TTC549 (cell line): ENCODE measurements at regions not wholly inside any gene's neighbourhood (a gene's known extent, or its start where the extent isn't known, plus 50 kb on each side); places are given as distances from the start of the nearest gene placed in this dataset.
"Not testable (repeated sequence)": the region's sequence is repeated elsewhere in the genome, so short reads cannot be mapped to it uniquely, and the experiment has no call there.

ENCODE experiments used
- FAIRE-seq: peaks from 2 replicates; lab custom pipeline; 2012; peaks lifted over from hg19 to GRCh38; lab: Jason Lieb, UNC

DNA sequence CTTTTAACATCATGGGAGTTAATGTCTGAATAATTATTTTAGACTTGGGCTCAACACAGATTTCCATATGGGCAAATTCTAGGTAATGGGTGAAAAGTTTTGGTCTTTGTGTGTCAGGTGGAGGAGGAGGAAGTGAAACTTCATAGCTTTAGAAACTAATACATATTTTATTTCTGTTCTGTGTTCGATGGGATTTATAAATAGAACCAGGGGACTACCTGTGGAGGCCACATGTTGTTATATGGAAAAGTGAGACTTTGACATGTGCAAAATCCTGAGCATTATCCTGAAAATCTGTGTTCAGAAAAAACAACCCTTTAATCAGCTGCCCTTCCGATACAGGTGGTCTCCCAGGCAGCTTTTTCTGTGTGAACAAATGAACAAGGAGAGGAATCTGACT, 209.5 kb downstream of the SOX2 start:
- FAIRE-seq, result no peak

DNA sequence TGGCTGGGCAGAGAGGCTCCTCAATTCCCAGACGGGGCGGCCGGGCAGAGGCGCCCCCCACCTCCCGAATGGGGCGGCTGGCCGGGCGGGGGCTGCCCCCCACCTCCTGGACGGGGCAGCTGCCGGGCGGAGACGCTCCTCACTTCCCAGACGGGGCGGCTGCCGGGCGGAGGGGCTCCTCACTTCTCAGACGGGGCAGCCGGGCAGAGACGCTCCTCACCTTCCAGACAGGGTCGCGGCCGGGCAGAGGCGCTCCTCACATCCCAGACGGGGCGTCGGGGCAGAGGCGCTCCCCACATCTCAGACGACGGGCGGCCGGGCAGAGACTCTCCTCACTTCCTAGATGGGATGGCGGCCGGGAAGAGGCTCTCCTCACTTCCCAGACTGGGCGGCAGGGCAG, 214.1 kb downstream of the SOX2 start:
- not testable (repeated sequence) for FAIRE-seq

DNA sequence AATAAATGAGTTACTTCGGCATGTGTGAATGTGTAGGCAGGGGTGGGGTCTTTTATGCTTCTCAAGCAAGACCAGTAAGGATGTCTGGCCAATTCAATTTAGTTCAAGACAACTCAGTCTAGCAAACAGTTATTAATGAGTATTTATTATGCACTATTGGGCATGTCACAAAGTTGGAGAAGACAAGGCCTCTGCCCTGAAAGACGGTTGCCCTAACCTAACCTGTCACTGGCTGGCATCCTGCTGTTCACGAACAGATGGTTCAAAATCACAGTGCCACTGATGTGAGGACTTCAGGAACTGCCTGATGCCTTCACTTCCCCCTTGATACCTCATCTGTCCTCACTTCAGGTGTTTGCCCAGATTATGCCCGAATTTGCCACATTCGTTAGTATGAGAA, 217.8 kb downstream of the SOX2 start:
- FAIRE-seq, result no peak

DNA sequence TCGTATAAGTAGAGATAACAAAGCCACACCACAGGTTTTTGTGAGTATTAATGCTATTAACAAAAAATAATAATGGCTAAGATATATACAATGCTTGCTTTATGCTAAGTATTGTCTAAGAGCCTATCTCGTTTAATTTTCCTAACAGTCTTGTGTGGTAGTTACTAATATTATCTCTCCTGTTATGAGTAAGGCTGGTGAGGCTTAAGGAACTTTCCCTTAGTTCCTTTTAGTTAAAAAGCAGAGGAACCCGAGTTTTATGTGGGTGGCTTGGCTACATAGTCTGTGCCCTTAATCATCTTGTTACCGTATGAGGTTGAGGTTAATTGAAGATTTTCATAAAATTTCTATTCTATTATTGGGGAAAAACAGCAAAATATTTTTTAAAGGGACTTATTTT, 218.4 kb downstream of the SOX2 start:
- no peak for FAIRE-seq

DNA sequence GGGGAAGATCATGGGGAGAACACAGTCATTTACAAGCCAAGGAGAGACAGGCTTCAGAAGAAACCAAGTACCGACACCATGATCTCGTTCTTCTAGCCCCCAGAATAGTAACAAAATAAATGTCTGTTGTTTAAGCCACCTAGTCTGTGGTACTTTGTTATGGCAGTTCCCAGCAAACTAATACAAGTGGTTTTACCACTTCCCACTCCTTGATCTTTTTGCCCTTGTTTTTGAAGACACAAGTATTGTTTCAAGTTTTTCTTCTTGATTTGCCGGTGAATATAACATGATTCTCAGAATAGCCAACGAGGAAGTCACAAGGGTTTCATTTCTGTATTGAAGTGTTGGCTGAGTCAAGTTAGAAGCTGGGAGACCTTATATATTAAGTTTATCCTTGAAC, 220.3 kb downstream of the SOX2 start:
- no peak for FAIRE-seq

DNA sequence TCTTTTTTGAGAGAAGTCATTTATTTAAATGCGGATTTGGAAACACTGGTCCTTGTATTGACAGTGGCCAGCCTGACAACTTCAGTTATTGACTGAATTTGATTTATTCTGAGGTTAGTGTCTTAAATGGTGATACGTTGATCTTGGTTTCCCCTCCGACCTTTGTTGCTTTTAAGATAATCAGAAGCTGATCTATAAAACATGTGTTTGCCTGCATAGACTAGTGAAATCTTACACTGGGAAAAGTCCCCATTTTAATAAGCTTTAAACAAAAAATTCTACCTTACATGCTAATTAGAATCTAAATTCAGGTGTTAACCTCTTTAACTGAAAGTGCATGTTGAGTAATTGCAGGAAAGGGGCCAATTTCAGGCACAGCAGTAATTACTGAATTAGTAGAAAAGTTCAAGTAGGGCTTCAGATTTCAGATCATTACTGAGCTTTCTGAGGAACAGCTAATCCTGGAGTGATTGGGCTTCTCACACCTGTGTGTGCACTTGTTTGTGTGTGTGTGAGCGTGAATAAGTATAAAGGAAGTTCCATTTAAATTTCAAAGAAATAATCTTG, 221.4 kb downstream of the SOX2 start:
- no peak for FAIRE-seq

DNA sequence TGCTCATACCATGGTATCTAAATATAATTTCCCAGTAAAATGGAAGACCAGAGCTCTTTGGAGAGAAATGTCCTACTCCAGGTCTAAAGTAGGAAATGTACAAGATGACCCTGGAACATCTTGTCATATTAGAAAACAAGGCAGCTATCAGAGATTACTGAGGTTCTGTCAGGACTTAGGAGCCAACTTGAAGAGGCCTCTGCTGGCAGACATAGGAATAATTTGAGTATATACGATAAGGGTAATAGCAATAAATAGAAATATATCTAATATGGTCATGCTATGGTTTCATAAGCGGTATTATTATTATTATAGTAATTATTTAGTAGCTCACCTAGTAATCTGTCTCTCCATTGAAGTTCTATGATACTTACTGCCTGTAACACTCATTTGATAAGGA, 224.2 kb downstream of the SOX2 start:
- FAIRE-seq, result no peak

DNA sequence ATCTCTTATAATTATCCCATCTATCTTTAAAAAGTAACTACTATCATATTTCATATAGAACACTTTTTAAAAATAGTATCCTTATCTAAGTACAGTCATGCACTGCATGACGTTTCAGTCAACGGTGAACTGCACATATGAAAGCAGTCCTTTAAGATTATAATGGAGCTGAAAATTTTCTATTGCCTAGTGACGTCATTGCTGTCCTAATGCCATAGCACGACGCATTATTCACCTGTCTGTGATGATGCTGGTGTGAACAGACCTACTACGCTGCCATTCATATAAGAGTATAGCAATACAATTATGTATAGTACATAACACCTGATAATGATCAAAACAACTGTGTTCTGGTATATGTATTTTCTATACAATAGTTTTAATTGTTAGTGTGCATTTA, 225.0 kb downstream of the SOX2 start:
- no peak for FAIRE-seq

DNA sequence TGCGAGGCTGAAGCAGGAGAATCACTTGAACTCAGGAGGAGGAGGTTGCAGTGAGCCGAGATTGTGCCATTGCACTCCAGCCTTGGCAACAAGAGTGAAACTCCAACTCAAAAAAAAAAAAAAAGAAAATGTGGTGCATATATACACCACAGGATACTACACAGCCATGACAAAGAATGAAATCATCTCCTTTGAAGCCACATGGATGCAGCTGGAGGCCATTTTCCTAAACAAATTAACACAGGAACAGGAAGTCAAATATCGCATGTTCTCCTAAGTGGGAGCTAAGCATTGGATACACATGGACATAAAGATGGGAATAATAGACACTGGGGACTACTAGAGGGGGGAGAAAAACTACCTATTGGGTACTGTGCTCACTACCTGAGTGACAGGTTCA, 226.9 kb downstream of the SOX2 start:
- not testable (repeated sequence) for FAIRE-seq

DNA sequence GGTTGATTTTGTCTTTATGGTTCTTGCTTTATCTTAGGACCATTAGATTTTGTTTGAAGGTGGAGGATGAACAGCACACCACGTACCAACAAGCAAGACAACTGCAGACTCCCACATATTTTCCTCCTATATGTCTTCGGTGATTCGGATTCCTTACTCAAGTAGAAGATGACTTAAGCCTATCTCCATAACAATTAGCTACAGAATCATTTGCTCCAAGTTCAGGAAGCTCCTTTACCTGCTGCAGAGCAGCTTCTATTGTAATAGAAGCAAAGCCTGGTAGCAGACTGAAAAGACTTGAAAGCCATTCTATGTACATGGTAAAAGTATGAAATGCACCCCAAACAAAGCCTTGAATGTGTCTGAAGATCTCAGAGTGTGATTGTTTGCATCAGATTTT, 229.0 kb downstream of the SOX2 start:
- FAIRE-seq, result no peak

DNA sequence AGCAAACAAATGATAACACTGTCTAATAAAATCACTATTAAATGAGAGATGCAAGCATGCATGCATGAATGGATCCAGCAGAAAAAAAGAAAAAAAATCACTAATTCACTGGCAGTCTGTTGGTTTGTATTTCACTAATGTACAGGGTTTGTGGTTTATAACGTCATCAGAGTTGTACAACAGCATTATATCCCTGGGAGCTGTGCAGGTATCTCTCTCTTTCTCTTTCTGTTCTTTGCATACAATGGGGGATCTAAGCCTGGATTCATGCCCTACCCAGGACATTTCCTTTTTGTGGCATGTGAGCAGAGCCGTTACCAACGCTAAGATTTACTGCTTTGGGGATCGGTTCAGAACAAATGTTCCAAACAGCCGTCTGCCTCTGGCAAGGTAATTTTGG, 229.5 kb downstream of the SOX2 start:
- no peak for FAIRE-seq

DNA sequence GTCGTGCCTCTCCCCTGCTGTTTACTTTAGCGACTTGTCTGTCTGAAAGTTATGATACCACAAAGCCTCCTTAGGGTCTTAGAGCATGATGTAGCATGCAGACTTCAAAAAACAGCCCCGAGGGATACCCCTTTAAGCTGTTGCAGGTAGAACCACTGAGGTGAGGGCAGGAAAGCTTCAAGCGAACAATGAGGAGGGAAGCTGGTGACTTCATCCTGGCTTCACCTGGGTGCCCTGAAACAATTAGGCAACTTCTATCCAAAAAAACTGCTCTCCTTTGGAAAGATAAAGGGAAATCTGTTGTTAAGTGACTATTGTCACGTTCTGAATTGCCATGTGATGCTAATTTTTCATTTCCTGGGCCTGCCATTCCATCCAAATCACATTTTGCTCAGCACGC, 231.6 kb downstream of the SOX2 start:
- FAIRE-seq, result no peak

DNA sequence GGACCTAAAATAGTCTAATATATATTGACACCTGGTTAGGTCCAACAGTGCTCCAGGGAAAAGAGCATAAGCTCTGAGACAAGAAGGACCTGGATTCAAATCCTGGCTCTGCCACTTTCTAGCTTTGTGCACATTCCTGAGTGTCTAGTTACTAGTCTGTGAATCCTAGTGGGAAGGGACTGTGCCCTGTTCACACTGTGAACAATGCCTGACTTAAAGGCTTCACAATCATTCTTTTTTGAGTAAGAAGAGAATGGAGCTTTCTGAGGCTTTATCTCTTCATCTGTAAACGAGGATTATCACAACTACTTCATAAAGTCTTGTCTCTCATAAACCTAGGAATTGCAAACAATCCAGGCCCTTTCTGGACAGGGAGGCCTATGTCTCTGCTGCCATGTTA, 235.9 kb downstream of the SOX2 start:
- no peak for FAIRE-seq

DNA sequence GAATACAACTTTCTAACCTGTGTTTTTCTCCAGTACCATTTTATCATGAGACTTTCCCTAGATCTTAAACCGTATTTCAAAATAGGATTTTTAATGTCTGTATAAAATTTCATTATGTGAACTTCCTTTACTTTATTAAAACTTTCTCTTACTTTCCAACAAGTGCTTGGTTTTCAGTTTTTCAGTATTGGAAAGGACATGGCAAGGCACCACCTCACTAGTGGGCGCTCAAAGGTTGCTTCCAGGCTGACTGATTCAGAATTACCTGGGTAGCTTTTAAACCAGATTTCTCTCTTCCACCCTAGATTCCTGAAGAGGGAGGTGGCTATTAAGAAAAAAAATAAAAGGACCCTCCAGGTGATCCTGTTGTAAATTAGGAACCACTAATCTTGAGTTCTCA, 236.6 kb downstream of the SOX2 start:
- FAIRE-seq, result no peak

DNA sequence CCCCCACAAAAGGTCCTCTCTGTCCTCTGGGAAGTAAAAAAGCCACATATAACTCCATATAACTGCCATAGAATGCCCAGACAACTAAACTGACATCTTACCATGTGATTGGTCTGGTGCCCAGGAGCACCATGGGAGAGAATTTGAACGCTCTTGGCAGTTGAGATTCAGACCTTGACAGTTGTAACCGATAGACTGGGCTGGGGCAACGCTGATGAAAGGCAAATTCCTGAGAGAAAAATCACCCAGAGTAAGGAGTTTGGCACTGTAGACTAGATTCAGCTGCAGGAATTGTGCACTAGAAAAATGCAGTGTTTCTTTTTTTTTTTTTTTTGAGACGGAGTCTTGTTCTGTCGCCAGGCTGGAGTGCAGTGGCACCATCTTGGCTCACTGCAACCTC, 240.5 kb downstream of the SOX2 start:
- FAIRE-seq, result no peak

DNA sequence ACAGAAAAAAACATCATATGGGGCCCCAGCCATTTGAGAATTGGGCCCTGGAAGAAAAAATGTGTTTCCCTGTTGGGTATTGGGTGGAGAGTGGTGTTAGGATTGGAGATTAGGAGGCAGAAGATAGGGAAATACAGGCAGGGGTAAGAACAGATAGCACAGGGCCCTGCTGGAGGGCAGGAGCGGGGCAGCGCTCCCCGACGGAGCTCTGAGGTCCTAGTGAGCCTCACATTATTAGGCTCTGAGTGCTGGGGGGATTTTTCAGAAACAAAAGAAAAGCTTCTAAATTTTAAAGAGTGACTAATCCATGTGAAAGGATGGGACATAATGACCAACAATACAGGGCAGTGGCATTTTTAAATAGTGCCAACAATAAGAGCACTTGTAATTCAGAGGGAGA, 241.2 kb downstream of the SOX2 start:
- FAIRE-seq, result no peak

DNA sequence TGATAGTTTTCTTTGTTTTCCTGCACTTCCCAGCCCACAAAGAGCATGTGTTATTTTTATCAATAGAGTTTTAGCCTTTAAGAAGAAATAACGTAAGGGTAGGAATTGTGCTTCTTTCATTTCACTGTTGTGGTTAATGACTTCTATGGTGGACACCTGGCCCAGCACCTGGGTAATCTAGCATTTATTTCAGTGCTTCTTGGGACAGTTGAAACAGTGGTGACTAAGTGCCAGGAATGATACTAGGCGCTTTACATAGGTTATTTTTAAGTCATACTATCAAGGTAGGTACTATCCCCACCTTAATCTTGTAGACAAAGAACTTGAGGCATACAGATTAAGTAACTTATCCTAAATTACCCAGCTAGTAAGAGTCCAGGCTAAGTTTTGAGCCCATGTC, 243.8 kb downstream of the SOX2 start:
- FAIRE-seq, result no peak

DNA sequence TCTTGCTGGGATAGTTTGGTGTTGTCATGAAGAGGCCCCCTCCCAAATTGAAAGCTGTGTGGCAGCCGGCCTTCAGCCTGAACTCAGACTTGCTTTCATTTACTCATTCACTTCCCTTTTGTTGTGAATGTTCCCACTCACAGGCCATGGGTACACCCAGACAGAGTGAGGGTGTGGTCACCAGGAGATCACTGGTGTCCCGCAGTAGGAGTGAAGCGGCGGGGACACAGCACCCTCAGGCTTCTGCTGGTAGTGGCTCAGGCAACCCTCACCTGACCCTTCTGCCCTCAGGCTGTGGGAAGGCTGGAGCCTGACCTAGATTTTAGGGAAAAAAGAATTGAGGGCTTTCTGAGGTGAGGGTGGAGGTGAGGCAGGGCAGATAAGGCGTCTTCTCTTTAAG, 244.4 kb downstream of the SOX2 start:
- FAIRE-seq, result no peak

DNA sequence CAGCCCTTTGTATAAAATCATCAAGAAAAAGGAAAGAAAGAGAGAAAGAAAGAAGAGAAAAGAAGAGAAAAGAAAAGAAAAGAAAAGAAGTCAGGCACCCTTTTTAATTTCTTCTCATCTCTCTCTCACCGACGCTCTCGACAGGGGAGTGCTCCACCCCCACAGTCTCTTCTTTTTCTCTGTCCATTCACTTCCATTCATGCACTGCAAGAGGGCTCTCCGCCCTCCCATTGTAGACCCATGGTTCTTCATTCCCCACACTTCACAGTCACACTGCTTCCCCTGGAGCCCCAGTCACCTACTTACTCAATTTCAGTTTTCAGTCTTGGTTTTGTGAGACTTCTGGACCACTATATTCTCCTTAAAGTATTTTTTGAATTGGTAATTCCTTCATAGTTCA, 254.7 kb downstream of the SOX2 start:
- FAIRE-seq, result no peak

DNA sequence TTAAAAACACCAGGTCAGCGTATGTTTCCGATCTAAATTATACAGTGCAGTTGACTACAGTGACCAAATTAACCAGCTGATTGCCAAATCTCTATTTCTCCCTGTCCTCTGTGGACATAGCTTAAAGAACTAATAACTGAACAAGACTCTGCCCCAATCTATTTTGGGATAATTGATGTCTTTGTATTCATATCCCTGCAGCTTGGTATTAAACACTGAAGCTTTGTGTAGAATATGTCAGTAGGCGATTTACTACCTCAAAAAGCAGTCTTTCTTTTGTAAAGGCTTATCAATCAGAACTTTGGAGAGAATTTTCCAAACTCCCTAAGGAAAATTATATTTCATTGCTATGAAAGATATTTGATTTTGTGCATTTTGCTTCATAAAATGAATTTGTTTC, 258.2 kb downstream of the SOX2 start:
- FAIRE-seq, result no peak

DNA sequence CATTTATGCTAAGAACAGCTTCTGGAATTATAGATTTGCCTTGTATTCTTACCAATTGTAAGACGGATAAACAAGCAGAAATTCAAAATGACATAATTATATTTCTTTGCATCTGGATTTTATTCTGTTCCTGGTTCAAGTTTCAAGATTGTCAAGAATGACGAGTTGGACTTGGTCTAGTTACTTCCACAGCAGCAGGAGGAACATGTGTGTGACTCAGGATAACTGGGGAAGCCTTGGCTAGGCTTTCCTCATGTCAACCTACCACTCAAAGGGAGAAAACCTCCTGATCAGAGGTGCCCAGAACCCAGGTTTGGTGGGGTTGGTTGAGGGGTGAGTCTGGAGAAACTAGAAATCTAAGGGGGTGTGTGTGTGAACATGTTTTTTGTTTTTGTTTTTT, 259.7 kb downstream of the SOX2 start:
- no peak for FAIRE-seq

DNA sequence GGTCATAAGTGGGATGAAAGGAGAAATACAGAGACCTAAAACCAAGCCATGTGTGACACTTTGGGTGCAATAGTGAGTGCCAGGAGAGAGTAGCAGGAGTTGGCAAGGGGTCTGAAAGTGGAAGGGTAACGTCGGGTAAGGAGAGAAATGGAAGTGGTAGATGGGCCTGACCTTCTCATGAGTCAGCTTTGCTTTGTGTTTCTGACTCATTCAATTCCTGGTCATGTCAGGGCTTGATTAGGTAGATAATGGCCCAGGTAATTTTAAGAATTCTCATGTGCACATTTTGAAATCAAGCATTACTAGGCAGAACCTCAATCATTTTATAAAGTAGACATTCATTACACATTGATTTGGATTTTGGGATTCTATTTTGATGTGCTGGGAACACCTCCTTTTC, 262.5 kb downstream of the SOX2 start:
- FAIRE-seq, result no peak

DNA sequence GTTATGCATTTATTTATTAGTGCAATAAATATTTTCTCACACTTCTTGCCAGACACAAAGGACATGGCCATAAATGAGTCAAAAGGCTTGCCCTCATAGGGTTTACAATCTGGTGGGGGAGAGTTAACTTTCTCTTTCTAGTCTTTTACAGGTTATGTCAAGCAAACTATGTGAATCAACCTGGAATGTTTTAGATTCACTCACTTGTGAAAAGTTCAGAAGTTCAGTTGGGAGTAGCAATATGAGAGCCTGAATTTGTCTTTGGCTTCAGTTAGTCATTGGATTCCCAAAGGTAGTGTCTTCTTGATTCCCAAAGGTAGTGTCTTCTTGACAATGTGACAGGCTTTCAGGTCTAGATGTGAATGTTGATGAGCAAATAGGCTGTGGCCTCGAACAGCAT, 264.8 kb downstream of the SOX2 start:
- FAIRE-seq, result no peak

DNA sequence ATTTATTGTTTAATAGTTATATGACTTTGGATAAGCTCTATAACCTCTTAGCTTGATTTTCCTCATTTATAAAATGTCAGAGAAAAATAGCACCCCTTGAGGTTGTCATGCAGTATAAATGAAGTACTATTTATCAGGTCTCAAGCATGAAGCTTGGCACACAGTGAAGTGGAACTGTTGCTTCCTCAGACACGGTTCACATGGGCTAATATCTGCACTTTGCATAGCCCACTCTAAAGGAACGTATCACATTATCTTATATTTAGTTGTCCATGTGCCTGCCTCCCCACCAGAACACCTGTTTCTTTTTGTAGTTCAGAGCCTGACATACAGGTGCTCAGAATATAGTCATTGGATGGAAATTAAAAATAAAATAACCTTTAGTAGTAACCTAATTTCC, 273.7 kb downstream of the SOX2 start:
- no peak for FAIRE-seq

DNA sequence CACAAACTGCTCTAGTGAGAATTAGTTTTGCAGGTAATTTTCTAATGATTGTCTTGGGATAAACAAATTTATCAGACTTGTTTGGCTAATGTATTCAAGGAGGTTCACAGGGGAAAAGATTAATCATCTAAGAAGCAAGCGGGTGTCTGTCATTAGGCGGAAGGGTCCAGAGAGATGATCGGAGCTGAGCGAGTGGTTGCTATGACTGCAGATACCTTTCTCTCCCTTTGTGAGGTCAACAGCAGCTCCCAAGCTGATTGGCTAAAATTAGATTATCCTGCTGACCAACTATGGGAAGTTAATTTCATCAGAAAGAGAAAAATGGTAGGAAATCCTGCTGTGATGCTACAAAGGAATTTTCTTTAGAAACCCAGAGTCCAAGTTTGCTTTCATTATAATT, 276.0 kb downstream of the SOX2 start:
- no peak for FAIRE-seq
